HL-60 (cell line): ENCODE measurements at regions not wholly inside any gene's neighbourhood (a gene's known extent, or its start where the extent isn't known, plus 50 kb on each side); places are given as distances from the start of the nearest gene placed in this dataset.

ENCODE experiments used
- GABPA ChIP-seq: IDR thresholded peaks from 2 replicates; pipeline ENCODE4 v1.6.1; 2012; ENCODE audit warnings: low read depth
- POLR2AphosphoS5 ChIP-seq: IDR thresholded peaks from 2 replicates; pipeline ENCODE4 v1.6.1; 2012; ENCODE audit warnings: low read depth
- SPI1 ChIP-seq: IDR thresholded peaks from 2 replicates; pipeline ENCODE4 v1.6.1; 2012; ENCODE audit warnings: low read depth, mild to moderate bottlenecking, borderline replicate concordance
- TF ChIP-seq, protein P1 (sequence below): IDR thresholded peaks from 2 replicates; pipeline ENCODE4 v1.6.1; 2012; ENCODE audit warnings: low read depth; ENCODE audit not compliant: insufficient replicate concordance
- TF ChIP-seq, protein P2 (sequence below): IDR thresholded peaks from one replicate; pipeline ENCODE4 v1.5.1; 2011; ENCODE audit warnings: low read length, control low read depth, inconsistent platforms; ENCODE audit not compliant: insufficient read depth

DNA sequence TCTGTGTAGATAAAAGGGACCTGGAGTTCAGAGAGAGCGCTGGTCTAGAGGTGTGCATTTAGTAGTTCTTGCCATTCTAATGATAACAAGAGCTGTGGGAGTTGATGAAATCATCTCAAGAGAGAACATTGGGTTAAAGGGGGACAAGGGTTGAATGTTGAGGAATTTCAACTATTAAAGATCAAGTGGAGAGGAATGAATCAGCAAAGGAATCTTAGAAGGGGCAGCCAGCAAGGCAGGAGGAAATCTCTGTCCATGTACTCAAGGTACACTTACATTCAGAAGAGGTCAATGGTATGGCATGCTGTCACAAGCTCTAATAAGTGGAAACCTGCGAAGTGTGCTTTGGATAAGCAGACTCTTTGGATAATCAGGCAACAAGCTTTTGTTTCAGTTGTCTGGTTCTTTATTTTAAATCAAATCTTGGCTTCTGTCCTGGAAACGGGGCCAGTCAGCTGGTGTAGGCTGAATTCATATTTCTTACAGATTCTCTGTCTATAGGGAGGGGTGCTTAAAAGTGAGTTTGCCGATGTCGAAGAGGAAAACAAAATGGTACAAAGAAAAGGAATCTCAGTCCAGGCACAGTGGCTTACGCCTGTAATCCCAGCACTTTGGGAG, 320.5 kb upstream of the CD180 start:
- TF ChIP-seq, protein P1, sequence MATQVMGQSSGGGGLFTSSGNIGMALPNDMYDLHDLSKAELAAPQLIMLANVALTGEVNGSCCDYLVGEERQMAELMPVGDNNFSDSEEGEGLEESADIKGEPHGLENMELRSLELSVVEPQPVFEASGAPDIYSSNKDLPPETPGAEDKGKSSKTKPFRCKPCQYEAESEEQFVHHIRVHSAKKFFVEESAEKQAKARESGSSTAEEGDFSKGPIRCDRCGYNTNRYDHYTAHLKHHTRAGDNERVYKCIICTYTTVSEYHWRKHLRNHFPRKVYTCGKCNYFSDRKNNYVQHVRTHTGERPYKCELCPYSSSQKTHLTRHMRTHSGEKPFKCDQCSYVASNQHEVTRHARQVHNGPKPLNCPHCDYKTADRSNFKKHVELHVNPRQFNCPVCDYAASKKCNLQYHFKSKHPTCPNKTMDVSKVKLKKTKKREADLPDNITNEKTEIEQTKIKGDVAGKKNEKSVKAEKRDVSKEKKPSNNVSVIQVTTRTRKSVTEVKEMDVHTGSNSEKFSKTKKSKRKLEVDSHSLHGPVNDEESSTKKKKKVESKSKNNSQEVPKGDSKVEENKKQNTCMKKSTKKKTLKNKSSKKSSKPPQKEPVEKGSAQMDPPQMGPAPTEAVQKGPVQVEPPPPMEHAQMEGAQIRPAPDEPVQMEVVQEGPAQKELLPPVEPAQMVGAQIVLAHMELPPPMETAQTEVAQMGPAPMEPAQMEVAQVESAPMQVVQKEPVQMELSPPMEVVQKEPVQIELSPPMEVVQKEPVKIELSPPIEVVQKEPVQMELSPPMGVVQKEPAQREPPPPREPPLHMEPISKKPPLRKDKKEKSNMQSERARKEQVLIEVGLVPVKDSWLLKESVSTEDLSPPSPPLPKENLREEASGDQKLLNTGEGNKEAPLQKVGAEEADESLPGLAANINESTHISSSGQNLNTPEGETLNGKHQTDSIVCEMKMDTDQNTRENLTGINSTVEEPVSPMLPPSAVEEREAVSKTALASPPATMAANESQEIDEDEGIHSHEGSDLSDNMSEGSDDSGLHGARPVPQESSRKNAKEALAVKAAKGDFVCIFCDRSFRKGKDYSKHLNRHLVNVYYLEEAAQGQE: no peak
- no peak for TF ChIP-seq GABPA
- TF ChIP-seq, protein P2, sequence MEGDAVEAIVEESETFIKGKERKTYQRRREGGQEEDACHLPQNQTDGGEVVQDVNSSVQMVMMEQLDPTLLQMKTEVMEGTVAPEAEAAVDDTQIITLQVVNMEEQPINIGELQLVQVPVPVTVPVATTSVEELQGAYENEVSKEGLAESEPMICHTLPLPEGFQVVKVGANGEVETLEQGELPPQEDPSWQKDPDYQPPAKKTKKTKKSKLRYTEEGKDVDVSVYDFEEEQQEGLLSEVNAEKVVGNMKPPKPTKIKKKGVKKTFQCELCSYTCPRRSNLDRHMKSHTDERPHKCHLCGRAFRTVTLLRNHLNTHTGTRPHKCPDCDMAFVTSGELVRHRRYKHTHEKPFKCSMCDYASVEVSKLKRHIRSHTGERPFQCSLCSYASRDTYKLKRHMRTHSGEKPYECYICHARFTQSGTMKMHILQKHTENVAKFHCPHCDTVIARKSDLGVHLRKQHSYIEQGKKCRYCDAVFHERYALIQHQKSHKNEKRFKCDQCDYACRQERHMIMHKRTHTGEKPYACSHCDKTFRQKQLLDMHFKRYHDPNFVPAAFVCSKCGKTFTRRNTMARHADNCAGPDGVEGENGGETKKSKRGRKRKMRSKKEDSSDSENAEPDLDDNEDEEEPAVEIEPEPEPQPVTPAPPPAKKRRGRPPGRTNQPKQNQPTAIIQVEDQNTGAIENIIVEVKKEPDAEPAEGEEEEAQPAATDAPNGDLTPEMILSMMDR: no peak
- no peak for TF ChIP-seq SPI1
- no peak for TF ChIP-seq POLR2AphosphoS5
